HG02763 (cell line): ENCODE measurements at regions not wholly inside any gene's neighbourhood (a gene's known extent, or its start where the extent isn't known, plus 50 kb on each side); places are given as distances from the start of the nearest gene placed in this dataset.

ENCODE experiments used
- ATAC-seq: cut with Tn5 transposase; IDR thresholded peaks from one replicate; pipeline ENCODE4 v1.9.1; 2021; ENCODE audit warnings: mild to moderate bottlenecking, moderate library complexity; ENCODE audit not compliant: unreplicated experiment

DNA sequence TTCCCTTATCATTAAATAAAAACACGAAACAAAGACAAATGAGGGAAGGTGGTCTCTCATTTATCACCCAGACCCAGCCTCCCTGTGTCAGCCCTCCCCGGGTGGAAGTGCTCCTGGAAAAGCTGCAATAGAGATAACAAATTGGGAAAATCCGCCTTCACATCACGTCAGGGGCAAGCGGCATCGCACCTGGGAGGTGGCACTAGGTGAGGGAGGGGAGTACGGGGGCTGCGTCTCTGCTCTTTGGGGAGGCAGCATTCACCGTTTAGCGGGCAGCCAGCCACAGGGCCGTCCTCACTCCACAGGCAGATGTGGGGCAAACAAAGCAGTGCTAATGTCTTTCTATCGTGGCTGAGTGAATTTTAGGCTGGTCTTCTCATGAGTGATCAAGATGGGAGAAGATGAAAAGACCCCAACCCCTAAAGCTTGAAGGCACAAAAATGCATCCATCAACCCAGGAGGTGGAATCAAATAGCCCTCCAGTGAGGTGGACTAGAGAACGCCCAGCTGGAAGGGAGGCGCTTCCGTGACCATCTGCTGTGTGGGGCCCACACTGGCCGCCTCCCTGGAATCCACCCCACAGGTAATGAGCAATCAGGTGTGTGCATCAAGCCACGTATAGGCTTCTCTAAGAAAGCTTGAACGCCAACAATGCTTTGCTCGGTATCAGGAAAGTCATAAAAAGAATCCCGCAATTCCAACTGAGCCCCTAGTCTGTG is 629.5 kb downstream of the BRD1 start:
- ATAC-seq: no peak

DNA sequence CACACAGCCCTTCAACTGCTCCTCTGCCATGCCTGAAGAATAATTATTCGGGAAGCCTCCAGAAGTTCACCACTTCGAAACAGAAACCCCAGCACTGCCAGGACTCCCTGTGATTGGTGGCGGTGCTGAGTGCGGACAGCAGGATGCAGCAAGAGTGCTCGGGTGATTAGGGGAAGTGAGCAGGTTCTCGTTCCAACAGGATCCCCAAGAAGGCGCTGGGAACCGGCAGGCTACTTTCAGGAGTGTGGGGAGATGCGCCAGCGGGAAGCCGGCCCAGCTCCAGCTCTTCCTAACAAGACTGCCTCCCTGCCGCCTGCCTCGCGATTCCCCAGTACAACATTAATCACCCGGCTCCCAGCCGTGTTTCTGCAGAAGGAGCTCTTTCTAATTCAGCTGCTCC is 630.2 kb downstream of the BRD1 start:
- ATAC-seq: no peak

DNA sequence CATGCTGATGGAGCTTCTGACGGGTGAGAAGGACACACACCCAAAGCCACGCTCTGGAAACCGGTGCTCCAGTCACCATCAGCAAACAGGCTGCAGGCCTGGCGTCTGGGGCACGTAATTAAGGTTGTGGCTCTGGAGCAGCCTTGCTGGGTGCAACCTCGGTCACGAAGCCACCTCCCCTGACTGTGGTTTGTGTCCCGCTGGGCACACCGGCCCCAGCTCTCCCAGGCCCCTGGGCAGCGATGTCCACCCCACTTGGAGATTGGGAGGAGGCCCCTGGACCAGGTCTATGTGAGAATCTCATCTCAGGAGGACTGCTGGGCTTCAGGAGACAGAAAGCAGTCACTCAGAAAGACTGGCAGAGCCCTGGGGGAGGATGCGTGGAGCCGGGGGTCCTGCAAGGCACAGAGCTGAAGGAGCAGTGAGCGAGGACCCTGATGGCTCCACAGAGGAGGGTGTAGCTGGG is 631.6 kb downstream of the BRD1 start:
- ATAC-seq: no peak

DNA sequence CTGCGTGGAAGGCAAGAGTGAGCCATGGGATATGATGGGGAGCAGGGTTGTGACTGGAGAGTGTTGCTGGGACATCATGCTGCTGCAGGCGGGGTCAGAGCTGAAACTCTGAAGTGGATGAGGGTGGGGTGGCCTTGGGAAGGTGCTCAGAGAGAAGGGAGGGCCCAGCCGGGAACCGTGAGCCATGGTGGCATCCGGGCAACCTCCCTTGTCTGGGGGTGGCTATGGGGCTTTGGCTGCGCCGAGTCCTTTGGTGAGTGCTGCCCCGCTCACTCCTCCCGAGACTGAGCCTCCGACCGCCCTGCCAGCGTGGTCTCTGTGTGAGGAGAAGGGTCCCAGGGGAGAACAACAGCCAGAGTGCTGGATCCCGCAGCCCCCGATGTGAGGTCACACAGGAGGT is 632.0 kb downstream of the BRD1 start:
- no peak for ATAC-seq

DNA sequence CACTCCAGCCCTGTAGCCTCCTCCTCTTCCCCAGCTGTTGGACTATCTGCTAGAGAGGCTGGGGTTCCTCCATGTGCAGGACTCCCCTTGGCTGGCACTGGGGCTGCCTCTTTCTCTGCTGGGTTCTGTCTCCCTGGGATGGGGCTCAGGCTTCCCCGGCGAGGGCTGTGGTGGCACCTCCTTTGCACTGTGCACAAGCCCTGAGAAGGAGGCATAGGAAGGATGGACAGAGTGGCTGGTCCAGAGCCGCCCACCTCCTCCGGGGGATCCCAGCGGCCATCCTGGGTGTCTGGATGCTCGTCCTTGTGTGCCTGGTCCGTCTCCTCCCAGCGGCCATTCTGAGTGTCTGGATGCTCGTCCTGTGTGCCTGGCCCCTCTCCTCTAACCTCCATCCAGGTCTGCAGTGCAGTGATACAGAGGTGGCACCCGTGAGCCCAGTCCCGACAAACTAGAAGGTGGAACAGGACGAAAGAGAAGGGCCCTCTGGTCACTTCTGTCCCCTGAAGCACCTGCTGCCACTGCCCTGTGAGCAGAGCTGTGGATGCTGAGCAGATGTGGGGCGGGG is 633.7 kb downstream of the BRD1 start:
- ATAC-seq: no peak

DNA sequence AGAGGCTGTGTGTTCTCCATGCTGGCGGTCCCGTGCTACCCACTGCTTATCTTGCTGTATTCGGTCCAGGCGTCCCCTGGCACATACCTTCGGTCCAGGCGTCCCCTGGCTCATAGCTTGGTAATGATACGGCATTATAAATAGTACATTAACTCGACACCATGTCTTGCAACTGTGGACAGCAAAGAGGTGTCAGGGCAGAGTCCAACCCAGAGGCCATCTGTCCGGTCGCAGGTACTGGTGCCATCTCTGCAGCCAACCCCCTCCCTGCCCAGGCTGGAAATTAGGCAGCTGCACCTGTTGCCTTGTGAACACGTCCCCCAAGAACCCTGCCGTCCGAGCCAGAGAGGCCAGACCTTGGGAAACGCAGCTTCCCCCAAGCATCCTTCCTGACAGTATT is 634.3 kb downstream of the BRD1 start:
- ATAC-seq: no peak

DNA sequence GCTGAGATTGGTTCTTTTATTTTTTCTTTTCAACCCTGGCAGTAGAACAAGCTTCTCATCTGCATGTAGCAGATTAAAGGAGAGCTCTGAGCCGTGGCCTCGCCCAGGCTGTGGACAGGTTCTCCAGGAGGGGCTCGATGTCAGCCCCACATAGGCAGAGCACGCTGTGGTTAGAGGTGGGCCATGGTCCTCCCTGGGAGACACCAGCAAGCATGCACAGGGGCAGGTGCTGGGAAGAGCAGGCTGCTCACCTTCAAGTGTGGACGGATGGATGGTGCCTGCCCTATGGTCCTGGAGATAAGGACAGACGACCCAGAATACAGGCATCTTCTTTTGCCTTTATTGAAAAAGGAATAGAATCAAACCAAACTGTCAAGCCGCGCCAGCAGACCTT is 634.8 kb downstream of the BRD1 start:
- no peak for ATAC-seq

DNA sequence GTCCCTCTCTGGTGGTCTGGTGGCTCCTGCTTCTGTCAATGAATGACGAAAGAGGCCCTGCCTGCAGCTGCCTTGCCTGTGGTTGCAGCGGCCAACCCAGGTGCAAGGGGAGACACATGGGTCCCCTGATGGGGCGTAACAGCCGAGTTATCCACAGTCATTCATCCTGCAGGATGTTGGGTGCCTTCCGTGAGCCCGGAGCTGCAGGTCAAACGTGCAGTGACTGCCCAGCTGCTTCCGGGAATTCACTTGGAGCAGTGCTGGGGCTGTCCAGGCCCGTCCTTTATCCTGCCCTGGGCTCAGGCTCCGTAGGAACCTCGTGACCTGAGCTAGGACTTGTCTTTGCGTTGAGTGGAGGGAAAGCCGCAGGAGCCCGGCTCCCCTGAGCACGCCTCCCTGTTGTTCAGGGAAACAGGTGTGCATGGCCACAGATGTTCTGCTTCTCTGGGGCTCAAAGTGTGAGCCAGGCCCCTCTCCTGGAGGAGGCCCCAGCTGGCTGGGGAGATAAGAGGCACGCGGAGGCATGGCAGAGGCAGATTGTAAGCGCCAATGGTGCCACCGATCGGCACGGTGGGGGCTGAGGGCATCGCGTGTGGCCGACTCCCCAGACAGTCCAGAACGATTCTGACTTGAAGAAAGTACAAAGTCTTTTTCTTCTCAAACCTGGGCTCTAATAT is 635.4 kb downstream of the BRD1 start:
- no peak for ATAC-seq

DNA sequence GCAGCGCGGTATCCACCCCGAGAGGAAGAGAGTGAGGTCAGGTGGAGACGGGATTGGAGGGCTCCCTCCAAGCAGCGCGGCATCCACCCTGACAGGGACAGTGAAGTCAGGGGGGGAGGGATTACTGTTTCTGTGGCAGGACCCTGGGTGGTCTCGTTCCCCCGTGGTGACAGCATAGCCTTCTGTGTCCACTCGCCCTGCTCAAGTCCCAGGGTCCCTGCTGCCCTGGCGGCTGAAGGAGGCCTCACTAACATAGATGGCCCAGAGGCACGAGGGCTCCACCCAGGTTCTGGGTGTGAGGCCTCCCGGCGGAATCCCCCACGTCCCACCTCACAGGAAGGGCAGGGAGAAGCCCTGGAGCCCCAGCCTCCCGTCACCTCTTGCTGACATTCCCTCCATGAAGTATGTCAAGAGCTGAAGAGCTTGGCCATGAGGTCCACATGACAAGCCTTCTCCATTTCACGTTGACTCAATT is 636.1 kb downstream of the BRD1 start:
- no peak for ATAC-seq

DNA sequence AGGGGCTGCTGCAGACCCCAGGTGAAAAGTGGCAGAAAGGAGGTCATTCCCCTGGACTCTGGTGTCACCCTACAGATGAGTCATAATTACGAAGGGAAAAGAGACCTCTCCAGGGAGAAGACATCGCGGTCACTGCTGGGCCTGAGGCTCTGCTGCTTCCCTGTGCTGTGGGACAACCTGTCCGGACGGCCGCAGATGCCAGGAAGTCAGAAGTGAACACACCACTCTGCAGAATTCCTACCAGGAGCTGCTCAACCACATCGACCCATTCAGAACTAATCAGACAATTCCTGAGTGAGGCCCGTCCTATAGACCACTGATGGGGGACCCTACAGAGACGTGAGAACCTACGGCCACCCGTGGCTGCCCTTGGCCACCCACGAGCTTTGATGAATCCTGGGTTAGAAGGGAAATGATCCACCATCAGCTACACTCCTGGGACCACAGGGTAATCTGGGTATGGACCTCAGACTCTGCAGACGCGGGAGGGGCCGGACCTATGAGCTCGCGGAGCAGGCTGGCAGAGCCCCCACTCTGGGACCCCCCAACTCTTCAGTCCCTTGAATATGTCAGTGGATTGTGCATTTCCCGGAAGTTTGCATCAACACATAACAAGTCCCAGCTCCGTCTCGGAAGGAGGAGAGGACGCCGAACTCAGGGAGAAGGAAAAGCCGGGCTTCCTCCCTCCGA is 636.7 kb downstream of the BRD1 start:
- ATAC-seq: no peak

DNA sequence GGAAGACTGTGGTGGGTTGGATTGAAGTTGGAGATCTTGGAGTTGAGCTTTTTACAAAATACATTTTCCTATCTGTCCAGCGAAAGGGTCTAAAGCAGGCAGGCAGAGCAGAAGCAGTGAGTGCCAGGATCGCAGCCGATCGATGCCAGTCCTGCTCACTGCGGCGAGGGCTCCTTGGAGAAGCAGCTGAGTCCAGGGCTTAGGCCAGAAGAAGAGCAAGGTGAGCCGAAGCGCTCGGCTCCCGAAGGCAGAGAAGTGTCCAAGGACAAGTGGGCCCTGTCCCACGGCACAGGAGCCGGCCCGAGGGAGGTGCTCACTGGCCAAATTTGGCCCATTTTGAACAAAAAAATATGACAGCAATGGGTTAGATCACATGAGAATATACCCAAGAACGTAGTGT is 637.8 kb downstream of the BRD1 start:
- ATAC-seq: no peak

DNA sequence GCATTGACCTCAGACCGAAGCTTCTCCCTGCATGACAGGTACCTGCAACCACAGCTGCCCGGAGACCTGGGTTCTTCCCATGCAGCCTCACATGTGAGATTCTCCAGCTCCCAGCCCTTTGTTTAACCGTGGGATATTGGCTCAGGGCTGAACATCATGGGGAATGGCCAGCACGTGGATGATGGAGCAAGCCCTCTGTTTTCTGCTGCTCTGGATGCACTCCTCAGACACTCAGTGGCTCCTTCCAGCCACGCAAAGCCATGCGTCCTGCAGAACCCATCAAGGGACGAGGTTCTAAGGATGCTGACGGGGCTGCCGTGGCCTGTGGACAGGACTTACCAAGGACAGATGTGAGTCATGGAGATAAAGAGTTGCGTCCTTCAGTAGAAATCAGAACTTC is 639.1 kb downstream of the BRD1 start:
- no peak for ATAC-seq

DNA sequence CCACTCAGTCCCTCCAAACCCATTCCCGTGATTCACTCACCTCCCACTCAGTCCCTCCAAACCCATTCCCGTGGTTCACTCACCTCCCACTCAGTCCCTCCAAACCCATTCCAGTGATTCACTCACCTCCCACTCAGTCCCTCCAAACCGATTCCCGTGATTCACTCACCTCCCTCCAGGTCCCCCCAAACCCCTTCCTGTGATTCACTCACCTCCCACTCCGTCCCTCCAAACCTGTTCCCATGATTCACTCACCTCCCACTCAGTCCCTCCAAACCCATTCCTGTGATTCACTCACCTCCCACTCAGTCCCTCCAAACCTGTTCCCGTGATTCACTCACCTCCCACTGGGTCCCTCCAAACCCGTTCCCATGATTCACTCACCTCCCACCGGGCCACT is 639.6 kb downstream of the BRD1 start:
- no peak for ATAC-seq

DNA sequence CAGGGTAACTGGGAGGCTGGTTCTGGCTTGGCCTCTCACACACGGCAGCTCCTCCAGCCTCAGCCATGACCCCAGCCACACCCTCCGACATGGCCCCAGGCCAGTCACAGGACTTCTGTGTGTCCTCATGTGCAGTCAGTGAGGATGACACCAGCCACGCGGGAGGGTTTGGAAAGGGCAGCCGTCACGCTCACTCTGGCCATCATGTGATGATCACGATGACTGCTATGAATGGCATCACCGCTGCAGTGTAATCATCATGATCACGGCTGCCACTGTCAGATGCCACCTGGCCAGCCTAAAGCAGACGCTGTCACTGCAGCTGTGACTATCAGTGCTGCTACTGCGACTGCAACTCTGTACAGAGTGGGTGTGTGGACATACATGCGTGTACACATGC is 640.9 kb downstream of the BRD1 start:
- ATAC-seq: no peak

DNA sequence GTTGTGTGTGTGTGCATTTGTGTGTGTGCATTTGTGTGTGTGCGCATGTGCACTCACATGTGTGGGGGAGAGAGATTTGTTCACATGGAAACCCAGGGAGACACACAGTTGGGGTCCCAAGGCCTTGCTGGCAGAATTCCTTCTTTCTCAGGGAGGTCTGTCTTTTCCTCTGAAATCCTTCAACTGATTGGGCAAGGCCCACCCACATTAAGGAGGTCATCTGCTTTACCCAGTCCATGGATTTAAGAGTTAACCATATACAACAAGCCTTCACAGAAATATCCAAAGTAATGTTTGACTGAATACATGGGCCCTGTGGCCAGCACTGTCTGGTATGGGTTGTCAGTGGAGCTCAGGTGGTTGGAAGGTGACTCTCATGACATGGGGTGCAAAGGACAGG is 641.4 kb downstream of the BRD1 start:
- ATAC-seq: no peak

DNA sequence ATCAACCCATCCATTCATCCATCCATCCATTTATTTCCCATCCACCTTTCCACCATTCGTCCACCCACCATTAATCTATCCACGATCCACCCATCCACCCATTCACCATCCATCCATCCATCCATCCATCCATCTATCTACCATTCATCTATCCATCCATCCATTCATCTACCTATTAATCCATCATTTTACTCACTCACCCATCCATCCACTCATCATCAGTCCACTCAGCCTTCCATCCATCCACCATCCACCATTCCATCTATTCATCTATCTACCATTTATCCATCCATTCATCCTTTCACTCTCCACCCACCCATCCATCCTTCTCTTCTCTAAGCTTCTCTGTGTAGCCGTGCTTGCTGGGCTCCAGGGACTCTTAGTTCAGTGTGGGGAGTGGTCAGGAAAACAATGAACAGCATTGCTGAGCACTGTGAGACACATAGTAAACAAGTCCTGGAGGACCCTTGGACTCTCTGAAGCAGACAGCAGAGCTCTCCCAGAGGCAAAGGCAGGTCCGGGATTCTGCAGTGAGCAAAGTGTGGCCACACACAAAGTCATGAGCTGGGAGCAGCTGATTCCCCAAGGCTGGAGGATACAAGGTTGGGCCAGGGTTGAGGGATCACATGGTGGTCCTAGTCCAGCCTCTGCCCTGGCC is 642.2 kb downstream of the BRD1 start:
- ATAC-seq: no peak

DNA sequence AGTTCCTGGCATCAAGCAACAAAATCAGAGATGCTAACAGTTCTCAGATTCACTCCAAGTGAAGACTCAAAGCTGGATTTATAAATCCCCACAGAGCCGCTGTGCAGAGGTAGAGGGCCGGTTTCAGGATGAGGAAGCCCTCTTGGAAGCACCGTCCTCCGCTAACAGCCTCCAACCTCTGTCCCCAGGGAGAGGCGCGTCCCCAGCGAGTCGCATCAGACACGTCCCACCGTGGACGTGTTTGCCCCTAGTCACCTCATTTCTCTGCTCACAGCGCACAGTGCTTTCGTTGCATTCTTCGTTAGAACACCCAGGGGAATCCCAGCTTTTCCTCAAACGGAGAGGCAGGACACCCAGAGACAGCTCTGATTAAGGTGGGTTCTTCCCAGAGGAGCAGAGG is 642.9 kb downstream of the BRD1 start:
- ATAC-seq: no peak

DNA sequence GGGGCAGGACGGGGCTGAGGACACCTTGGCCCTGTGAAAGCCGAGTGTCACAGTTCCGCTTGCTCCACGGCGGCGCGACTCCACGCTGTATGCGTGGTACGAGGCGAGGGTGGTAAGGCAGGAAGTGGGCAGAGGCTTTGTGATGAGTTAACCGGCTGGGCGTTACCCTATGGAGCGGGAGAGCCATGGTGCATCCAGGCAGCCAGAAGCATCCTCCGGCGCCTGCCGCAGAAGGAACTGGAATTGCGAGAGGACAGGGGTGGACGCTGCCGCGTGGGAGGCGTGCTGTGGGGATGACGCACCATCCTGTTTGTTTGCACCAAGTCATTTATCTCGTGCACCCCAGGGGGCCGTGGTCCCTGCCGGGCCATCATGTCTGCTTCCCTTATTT is 643.9 kb downstream of the BRD1 start:
- ATAC-seq: no peak

DNA sequence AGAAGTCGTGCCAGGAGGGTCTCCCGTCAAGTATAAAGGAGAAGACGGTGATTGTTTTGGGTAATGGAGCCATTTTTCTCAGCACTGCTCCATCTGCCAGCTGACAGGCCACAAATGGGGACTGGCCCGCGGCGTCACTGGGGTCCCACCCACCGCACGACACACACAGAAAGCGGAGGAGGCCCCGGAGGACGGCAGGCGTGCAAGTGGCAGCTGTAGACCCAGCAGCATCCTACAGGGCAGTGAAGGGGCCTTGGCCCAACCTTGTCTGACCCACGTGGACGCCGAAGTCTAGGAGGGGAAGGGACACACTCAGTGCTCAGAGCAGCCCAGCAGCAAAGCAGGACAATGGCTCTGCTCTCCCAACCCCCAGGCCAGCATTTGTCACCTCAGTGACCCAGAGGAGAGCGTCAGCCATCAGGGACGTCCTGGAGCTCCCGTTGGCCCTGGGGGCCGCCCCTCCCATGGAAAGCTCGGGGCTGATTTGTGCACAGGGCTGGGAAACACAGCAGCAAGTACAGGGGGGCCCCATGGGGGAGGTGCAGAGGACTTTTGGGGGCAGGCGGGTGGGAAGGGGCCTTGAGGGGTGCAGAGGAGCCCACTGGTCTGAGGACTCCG is 644.4 kb downstream of the BRD1 start:
- no peak for ATAC-seq

DNA sequence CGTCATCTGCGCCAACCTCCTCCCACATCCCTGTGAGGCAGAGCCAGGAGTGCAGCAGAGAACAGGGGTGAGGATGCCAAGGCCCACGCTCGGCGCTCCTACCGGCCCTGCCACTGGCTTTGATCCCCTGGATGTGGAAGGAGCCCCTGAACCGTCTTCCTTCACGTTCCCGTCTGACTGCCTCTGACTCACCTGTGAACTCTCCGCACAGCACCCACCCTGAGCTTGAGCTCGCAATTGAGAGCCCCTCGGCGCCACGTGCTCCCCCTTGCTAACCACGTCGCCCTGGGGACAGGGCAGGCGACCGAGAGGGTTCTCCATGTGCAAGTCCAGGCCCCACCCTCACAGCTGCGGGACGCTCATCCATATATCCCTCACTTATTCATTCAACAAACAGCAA is 645.3 kb downstream of the BRD1 start:
- ATAC-seq: no peak

DNA sequence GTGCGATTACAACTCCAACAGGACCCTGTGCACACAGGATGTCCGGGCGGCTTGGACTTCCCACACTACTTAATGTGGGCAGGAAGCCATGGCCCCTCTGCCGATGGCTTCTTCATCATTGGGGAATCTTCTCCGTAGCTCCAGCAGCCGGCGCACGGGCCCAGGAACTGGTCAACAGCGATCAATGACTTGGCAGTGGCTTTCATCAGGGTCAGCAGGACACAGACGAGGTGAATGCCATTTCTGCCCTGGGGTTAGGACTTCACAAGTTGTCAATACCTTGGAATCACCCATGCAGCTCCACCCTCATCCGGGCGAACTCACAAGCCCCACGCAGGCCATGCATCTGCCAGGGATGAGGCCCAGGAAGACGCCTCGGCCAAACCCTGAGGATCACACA is 645.7 kb downstream of the BRD1 start:
- ATAC-seq: no peak
